ENCODE measurements at regions not wholly inside any gene's neighbourhood (a gene's known extent, or its start where the extent isn't known, plus 50 kb on each side); places are given as distances from the start of the nearest gene placed in this dataset.

- TF ChIP-seq, protein P1, sequence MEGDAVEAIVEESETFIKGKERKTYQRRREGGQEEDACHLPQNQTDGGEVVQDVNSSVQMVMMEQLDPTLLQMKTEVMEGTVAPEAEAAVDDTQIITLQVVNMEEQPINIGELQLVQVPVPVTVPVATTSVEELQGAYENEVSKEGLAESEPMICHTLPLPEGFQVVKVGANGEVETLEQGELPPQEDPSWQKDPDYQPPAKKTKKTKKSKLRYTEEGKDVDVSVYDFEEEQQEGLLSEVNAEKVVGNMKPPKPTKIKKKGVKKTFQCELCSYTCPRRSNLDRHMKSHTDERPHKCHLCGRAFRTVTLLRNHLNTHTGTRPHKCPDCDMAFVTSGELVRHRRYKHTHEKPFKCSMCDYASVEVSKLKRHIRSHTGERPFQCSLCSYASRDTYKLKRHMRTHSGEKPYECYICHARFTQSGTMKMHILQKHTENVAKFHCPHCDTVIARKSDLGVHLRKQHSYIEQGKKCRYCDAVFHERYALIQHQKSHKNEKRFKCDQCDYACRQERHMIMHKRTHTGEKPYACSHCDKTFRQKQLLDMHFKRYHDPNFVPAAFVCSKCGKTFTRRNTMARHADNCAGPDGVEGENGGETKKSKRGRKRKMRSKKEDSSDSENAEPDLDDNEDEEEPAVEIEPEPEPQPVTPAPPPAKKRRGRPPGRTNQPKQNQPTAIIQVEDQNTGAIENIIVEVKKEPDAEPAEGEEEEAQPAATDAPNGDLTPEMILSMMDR (IDR thresholded peaks at IDR 0.05): no peak
- TF ChIP-seq POLR2A (IDR thresholded peaks at IDR 0.05): no peak
These were observed 1711.8 kb downstream of the EFNB2 start for GRCh38 chr13:104823709-104824108.

Measured in thyroid gland (tissue), 4 donors.